Esophagus squamous epithelium (tissue), 4 donors: ENCODE measurements at regions not wholly inside any gene's neighbourhood (a gene's known extent, or its start where the extent isn't known, plus 50 kb on each side); places are given as distances from the start of the nearest gene placed in this dataset.

Experiments
- POLR2A ChIP-seq, 4 donors: fragments of 450-650 bp; IDR thresholded peaks; one replicate each; pipeline ENCODE4 v1.6.1; 2017; ENCODE audit warnings: antibody characterized with exemption in 4 of 4, mild to moderate bottlenecking in 4 of 4, moderate library complexity in 3 of 4
- TF ChIP-seq, protein P1 (sequence below), 6 experiments: fragments of 450-650 bp in 4 of 6; fragments of 200-600 bp in 2 of 6; sonication (generic) in 2 of 6; IDR thresholded peaks; one replicate each; pipeline ENCODE4 v1.5.1; 2016 to 2019; ENCODE audit warnings: antibody characterized with exemption in 6 of 6, mild to moderate bottlenecking in 4 of 6, moderate library complexity in 4 of 6

DNA sequence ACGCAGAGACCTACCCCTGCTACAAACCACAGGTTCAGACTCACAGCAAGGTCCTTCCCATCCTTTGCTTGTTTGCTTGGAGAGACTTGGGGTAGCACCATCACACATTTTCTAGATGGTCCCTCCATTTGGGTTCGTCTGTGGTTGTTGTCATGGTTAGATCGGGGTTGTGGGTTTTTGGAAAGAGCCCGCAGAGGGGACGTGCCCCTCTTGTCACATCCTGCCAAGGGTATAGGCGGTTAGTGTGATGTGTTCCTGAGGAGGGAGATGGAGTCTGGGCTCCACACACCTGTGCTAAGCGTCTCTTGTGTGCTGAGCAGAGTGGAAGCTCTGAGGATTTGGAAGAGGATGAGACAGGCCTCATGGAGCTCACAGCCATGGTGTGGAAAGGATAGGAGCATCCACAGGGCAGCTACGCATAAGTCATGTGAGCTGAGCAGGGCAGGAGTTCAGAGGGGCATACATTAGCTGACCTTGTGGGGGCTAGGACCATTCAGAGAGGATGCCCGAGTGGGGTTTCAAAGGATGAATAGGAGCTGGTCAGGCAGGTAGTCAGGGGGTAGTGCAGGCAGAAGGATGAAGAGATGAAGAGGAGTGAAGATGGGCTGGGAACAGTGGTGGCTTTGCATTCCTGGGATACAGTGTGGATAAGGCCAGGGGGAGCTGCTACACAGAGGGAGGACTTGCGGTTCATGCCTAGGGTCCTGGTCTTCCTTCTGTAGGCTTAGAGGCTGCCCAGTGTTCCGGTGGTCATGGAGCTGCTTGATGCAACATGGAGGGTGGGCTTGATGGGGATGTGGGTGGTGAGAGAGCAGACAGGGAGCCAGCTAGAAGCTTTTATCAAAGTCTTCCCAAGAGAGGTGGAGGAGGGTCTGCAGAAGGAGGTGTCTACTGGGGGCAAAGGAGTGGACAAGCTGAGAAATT, 62.9 kb downstream of the ACKR3 start:
- TF ChIP-seq, protein P1, sequence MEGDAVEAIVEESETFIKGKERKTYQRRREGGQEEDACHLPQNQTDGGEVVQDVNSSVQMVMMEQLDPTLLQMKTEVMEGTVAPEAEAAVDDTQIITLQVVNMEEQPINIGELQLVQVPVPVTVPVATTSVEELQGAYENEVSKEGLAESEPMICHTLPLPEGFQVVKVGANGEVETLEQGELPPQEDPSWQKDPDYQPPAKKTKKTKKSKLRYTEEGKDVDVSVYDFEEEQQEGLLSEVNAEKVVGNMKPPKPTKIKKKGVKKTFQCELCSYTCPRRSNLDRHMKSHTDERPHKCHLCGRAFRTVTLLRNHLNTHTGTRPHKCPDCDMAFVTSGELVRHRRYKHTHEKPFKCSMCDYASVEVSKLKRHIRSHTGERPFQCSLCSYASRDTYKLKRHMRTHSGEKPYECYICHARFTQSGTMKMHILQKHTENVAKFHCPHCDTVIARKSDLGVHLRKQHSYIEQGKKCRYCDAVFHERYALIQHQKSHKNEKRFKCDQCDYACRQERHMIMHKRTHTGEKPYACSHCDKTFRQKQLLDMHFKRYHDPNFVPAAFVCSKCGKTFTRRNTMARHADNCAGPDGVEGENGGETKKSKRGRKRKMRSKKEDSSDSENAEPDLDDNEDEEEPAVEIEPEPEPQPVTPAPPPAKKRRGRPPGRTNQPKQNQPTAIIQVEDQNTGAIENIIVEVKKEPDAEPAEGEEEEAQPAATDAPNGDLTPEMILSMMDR (IDR thresholded peaks at IDR 0.05), result no peak
- no peak for TF ChIP-seq POLR2A (IDR thresholded peaks at IDR 0.05)
